ENCODE measurements at regions not wholly inside any gene's neighbourhood (a gene's known extent, or its start where the extent isn't known, plus 50 kb on each side); places are given as distances from the start of the nearest gene placed in this dataset.

DNA sequence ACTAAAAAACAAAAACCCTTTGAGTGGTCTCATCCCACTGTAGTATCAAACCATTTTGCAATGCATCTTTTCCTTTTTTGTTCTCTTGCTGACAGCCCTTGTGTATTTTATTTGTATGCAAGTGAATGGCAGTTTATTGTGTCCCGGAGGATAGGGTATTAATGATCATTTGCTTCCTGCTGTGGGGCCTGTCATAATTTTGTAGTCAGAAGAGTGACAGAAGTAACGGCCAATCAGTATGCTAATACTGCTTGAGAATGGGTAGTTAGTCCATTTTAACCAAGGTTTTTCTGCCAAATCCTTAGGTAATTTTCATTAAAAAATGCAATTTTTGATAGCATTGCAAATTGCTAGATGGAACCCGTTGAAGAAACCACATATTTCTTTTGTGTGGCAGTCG, 75.5 kb upstream of the PLSCR5 start:
- no peak overlapping the region for H3K4me3 ChIP-seq
- H3K4me1 ChIP-seq: no peaks in the 10 kb centered on the region
- no peaks in the 10 kb centered on the region for H3K36me3 ChIP-seq
- H3K9me3 ChIP-seq: no peaks in the 10 kb centered on the region
- DNase-seq: no peak
- H3K27ac ChIP-seq: no peak overlapping the region
- H3K27me3 ChIP-seq: no peaks in the 10 kb centered on the region
- no peak for TF ChIP-seq POLR2A (IDR thresholded peaks at IDR 0.05)

DNA sequence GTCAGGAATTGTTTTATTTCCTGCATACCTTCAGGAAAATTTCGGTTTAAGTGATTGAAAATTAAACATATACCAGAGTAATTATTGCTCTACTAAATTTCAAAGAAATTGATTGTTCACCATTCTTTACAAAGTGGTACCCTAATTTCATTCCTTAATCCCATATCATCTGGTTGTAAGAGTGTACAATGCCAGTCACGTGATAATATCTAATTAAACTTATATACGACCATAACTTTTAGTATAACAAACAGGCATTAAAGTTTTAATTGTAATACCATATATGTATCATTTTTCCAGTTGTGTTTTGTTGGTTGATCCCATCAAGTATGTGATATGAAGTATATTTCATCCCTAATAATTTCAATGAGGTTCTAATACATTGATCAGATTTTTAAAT, 74.8 kb upstream of the PLSCR5 start:
- H3K9me3 ChIP-seq: no peaks in the 10 kb centered on the region
- no peaks in the 10 kb centered on the region for H3K4me1 ChIP-seq
- TF ChIP-seq CTCF (IDR thresholded peaks at IDR 0.05) (no peak), POLR2A (IDR thresholded peaks at IDR 0.05) (no peak)
- no peaks in the 10 kb centered on the region for H3K36me3 ChIP-seq
- H3K4me3 ChIP-seq: no peak overlapping the region
- DNase-seq: no peak
- H3K27ac ChIP-seq: no peak overlapping the region
- H3K27me3 ChIP-seq: no peaks in the 10 kb centered on the region

DNA sequence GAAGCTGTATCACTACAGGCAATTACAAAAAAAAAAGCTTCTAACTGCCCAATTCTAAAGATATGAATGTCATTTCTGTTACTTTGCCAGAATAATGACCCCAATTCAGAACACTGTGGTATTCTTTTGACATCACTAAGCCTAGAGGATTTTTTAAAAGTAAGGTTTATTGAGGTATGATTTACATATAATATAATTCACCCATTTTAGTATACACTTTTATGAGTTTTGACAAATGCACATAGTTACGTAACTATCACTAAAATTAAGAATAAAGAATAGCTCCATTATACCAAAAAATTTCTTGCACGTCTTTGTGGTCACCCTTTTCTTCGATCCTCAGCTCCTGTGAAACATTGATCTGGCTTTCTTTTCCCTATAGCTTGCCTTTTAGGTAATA, 74.0 kb upstream of the PLSCR5 start:
- Histone ChIP-seq H3K36me3 (no peaks in the 10 kb centered on the region), H3K9me3 (no peaks in the 10 kb centered on the region), H3K4me1 (no peaks in the 10 kb centered on the region), H3K4me3 (no peak overlapping the region), H3K27ac (no peak overlapping the region), H3K27me3 (no peaks in the 10 kb centered on the region)
- no peak for TF ChIP-seq POLR2A (IDR thresholded peaks at IDR 0.05)
- no peak for TF ChIP-seq CTCF (IDR thresholded peaks at IDR 0.05)
- no peak for DNase-seq

DNA sequence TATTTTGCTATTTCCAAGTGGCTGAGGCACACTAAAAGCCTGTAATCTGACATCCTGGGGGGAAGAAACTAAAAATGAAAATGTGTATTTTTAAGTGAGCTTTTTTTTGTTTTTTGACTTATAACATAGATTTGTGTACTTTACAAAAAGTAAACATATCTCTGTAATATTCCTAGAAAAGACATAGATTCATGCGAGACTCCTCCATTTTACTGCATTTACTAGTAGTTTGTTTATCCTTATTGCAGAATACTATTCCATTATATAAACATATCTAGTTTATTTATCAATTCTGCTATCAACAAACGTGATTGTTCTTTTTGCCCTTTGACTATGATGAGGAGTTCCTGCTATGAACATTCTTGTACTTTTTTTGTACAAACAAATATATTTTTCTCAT, 67.8 kb upstream of the PLSCR5 start:
- Histone ChIP-seq H3K36me3 (no peaks in the 10 kb centered on the region), H3K4me3 (no peak overlapping the region), H3K27me3 (no peaks in the 10 kb centered on the region), H3K9me3 (no peaks in the 10 kb centered on the region), H3K27ac (no peak overlapping the region), H3K4me1 (no peaks in the 10 kb centered on the region)
- no peak for DNase-seq
- TF ChIP-seq CTCF (IDR thresholded peaks at IDR 0.05) (no peak), POLR2A (IDR thresholded peaks at IDR 0.05) (no peak)

DNA sequence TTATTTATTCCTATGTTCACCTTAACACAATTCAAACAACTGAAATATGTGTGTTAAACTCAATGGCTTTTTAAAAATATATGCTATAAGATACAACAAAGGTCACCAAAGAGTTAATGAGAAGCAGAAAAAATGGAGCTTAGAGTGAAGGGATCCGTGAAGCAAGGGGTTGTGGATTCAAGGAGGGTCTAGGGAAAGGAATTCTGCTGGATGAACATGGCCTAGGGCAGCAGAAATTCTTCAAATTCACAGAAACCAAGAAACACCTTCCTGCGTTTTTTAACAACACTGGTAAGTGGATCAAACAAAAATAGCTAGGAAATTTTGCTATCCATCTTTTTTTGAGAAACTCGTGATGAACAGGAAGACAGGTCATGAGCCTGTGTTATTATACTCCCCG, 59.3 kb upstream of the PLSCR5 start:
- no peaks in the 10 kb centered on the region for H3K4me1 ChIP-seq
- no peaks in the 10 kb centered on the region for H3K36me3 ChIP-seq
- H3K9me3 ChIP-seq: no peaks in the 10 kb centered on the region
- TF ChIP-seq CTCF (IDR thresholded peaks at IDR 0.05): no peak
- no peak for TF ChIP-seq POLR2A (IDR thresholded peaks at IDR 0.05)
- no peak overlapping the region for H3K27ac ChIP-seq
- DNase-seq: no peak
- H3K4me3 ChIP-seq: no peak overlapping the region
- H3K27me3 ChIP-seq: no peaks in the 10 kb centered on the region

DNA sequence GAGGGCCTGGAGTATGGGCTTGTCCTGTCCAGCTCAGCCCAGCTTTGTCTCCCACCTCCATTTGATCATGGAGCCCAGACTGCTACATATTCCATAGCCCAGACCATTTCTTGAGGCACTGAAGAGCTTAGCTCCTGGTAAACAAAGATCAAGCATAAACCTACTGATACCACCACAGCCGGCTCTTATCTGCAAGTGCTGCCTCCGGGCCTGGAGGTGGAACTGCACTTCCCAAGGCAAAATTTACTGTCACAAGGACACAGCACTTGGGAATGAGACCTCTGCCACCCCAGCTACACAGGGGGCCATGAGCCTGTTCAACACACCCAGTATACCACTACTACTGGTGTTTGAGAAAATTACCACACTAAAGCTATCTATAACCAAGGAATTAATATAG, 53.7 kb upstream of the PLSCR5 start:
- no peak for DNase-seq
- Histone ChIP-seq H3K4me1 (no peaks in the 10 kb centered on the region), H3K27ac (no peak overlapping the region), H3K9me3 (no peaks in the 10 kb centered on the region), H3K36me3 (no peaks in the 10 kb centered on the region), H3K4me3 (no peak overlapping the region), H3K27me3 (no peaks in the 10 kb centered on the region)
- TF ChIP-seq CTCF (IDR thresholded peaks at IDR 0.05): no peak
- no peak for TF ChIP-seq POLR2A (IDR thresholded peaks at IDR 0.05)

Data from Peyer's patch (tissue), 4 donors.